Bronchial epithelial cell (primary cell): ENCODE measurements at regions not wholly inside any gene's neighbourhood (a gene's known extent, or its start where the extent isn't known, plus 50 kb on each side); places are given as distances from the start of the nearest gene placed in this dataset.

Experiments used
- DNase-seq: peaks from one replicate; pipeline ENCODE4 v3.0.0-alpha.2; 2010; ENCODE audit warnings: low read depth
- FAIRE-seq: peaks from 2 replicates; lab custom pipeline; 2011; peaks lifted over from hg19 to GRCh38; lab: Jason Lieb, UNC
- H3K27me3 ChIP-seq: 2 replicates; pipeline ENCODE4 v1.5.1; 2011; ENCODE audit warnings: low read length; ENCODE audit not compliant: control insufficient read depth, insufficient read depth
- H3K36me3 ChIP-seq: 2 replicates; pipeline ENCODE4 v1.5.1; 2011; ENCODE audit warnings: low read length; ENCODE audit not compliant: control insufficient read depth, insufficient read depth
- H3K4me3 ChIP-seq: 2 replicates; pipeline ENCODE4 v1.5.1; 2011; ENCODE audit warnings: mild to moderate bottlenecking, low read depth, low read length, control low read depth
- CTCF ChIP-seq: IDR thresholded peaks from 2 replicates; pipeline ENCODE4 v1.5.1; 2011; ENCODE audit warnings: mild to moderate bottlenecking, moderate library complexity, low read length, control low read depth, inconsistent platforms; ENCODE audit not compliant: insufficient read depth, severe bottlenecking

GRCh38 chr11:129590753-129591475 is 215.3 kb downstream of the BARX2 start:
- no peak for TF ChIP-seq CTCF
- Histone ChIP-seq H3K36me3 (no peaks in the 10 kb centered on the region), H3K27me3 (no peaks in the 10 kb centered on the region), H3K4me3 (no peak overlapping the region)
- no peak for DNase-seq
- FAIRE-seq = no peak

- no peaks in the 10 kb centered on the region for H3K27me3 ChIP-seq
- no peaks in the 10 kb centered on the region for H3K36me3 ChIP-seq
- DNase-seq = no peak
- TF ChIP-seq CTCF = no peak
- H3K4me3 ChIP-seq = no peak overlapping the region
- FAIRE-seq = peak; percentile 95
These were observed 215.9 kb downstream of the BARX2 start for GRCh38 chr11:129591527-129591926.

- TF ChIP-seq CTCF = no peak
- Histone ChIP-seq H3K36me3 (no peaks in the 10 kb centered on the region), H3K4me3 (no peak overlapping the region), H3K27me3 (no peaks in the 10 kb centered on the region)
- no peak for DNase-seq
- FAIRE-seq = no peak
These were observed 216.5 kb downstream of the BARX2 start for GRCh38 chr11:129592191-129592590.

GRCh38 chr11:129593098-129593497 is 217.4 kb downstream of the BARX2 start:
- DNase-seq (peak; percentile 30), FAIRE-seq (no peak)
- Histone ChIP-seq H3K4me3 (no peak overlapping the region), H3K36me3 (no peaks in the 10 kb centered on the region), H3K27me3 (no peaks in the 10 kb centered on the region)
- TF ChIP-seq CTCF = no peak

- TF ChIP-seq CTCF = no peak
- Histone ChIP-seq H3K4me3 (no peak overlapping the region), H3K27me3 (no peaks in the 10 kb centered on the region), H3K36me3 (no peaks in the 10 kb centered on the region)
- FAIRE-seq = no peak
- DNase-seq = no peak
These were observed 219.7 kb downstream of the BARX2 start for GRCh38 chr11:129595038-129595962.
